ENCODE measurements at regions not wholly inside any gene's neighbourhood (a gene's known extent, or its start where the extent isn't known, plus 50 kb on each side); places are given as distances from the start of the nearest gene placed in this dataset.

- TF ChIP-seq POLR2AphosphoS5 (IDR thresholded peaks at IDR 0.05; ENCODE audit: low read depth, low read length) (no peak), POLR2A (IDR thresholded peaks at IDR 0.05; ENCODE audit: low read depth, low read length) (no peak)
These were observed 403.3 kb downstream of the HGF start for GRCh38 chr7:81366546-81366945.
